H9 (cell line): ENCODE measurements at regions not wholly inside any gene's neighbourhood (a gene's known extent, or its start where the extent isn't known, plus 50 kb on each side); places are given as distances from the start of the nearest gene placed in this dataset.

Source experiments
- DNase-seq: peaks from one replicate; pipeline ENCODE4 v3.0.0-alpha.2; 2017
- H2AFZ ChIP-seq: one replicate; pipeline ENCODE4 v1.6.1; 2013; ENCODE audit warnings: mild to moderate bottlenecking, low read length, control low read depth, moderate library complexity
- H2AK5ac ChIP-seq: 2 replicates; pipeline ENCODE4 v1.6.1; 2013; ENCODE audit warnings: low read length, control low read depth, mixed read lengths; ENCODE audit not compliant: insufficient read length
- H2BK120ac ChIP-seq: one replicate; pipeline ENCODE4 v1.6.1; 2013; ENCODE audit warnings: low read depth, mild to moderate bottlenecking, low read length, control low read depth, inconsistent platforms; ENCODE audit not compliant: poor library complexity, severe bottlenecking
- H2BK12ac ChIP-seq: 2 replicates; pipeline ENCODE4 v1.6.1; 2013; ENCODE audit warnings: low read length, control low read depth, mixed read lengths, low read depth; ENCODE audit not compliant: insufficient read length
- H2BK15ac ChIP-seq: 2 replicates; pipeline ENCODE4 v1.6.1; 2013; ENCODE audit warnings: low read depth, low read length, control low read depth
- H2BK20ac ChIP-seq: one replicate; pipeline ENCODE4 v1.6.1; 2013; ENCODE audit warnings: low read depth, mild to moderate bottlenecking, low read length, control low read depth, inconsistent platforms; ENCODE audit not compliant: poor library complexity, severe bottlenecking
- H2BK5ac ChIP-seq: 2 replicates; pipeline ENCODE4 v1.6.1; 2013; ENCODE audit warnings: low read length, control low read depth, mixed read lengths; ENCODE audit not compliant: insufficient read length
- H3K14ac ChIP-seq: 2 replicates; pipeline ENCODE4 v1.6.1; 2013; ENCODE audit warnings: low read length, control low read depth; ENCODE audit not compliant: insufficient read depth
- H3K18ac ChIP-seq: 2 replicates; pipeline ENCODE4 v1.6.1; 2013; ENCODE audit warnings: low read depth, mild to moderate bottlenecking, mixed read lengths, low read length, control low read depth; ENCODE audit not compliant: insufficient read length
- H3K23ac ChIP-seq: 2 replicates; pipeline ENCODE4 v1.6.1; 2013; ENCODE audit warnings: low read length, control low read depth, mixed read lengths, low read depth; ENCODE audit not compliant: insufficient read length
- H3K23me2 ChIP-seq: 2 replicates; pipeline ENCODE4 v1.6.1; 2013; ENCODE audit warnings: low read depth, mild to moderate bottlenecking, mixed read lengths, low read length, control low read depth; ENCODE audit not compliant: insufficient read length, poor library complexity, severe bottlenecking
- H3K27ac ChIP-seq: 2 replicates; pipeline ENCODE4 v1.5.1; 2013; ENCODE audit warnings: low read length, control low read depth, mixed read lengths, low read depth; ENCODE audit not compliant: insufficient read length
- H3K27me3 ChIP-seq: 2 replicates; pipeline ENCODE4 v1.6.1; 2013; ENCODE audit warnings: low read length, control low read depth, inconsistent platforms; ENCODE audit not compliant: insufficient read depth
- H3K4ac ChIP-seq: 2 replicates; pipeline ENCODE4 v1.6.1; 2013; ENCODE audit warnings: low read depth, mild to moderate bottlenecking, control low read depth, inconsistent platforms, low read length, moderate library complexity
- H3K4me1 ChIP-seq: 2 replicates; pipeline ENCODE4 v1.6.1; 2013; ENCODE audit warnings: low read length, control low read depth, inconsistent platforms; ENCODE audit not compliant: insufficient read depth
- H3K4me2 ChIP-seq: 2 replicates; pipeline ENCODE4 v1.6.1; 2013; ENCODE audit warnings: low read length, control low read depth, mixed read lengths; ENCODE audit not compliant: insufficient read length, insufficient read depth
- H3K56ac ChIP-seq: 2 replicates; pipeline ENCODE4 v1.6.1; 2013; ENCODE audit warnings: low read depth, mild to moderate bottlenecking, mixed read lengths, low read length, control low read depth; ENCODE audit not compliant: insufficient read length
- H3K79me1 ChIP-seq: 2 replicates; pipeline ENCODE4 v1.6.1; 2013; ENCODE audit warnings: low read depth, mild to moderate bottlenecking, moderate library complexity, low read length, control low read depth, inconsistent platforms; ENCODE audit not compliant: insufficient read depth, poor library complexity, severe bottlenecking
- H3K79me2 ChIP-seq: 2 replicates; pipeline ENCODE4 v1.6.1; 2013; ENCODE audit warnings: low read length, control low read depth, inconsistent platforms; ENCODE audit not compliant: insufficient read depth
- H3K9ac ChIP-seq: 2 replicates; pipeline ENCODE4 v1.6.1; 2013; ENCODE audit warnings: low read length, control low read depth, mixed read lengths; ENCODE audit not compliant: insufficient read length; ENCODE audit errors: extremely low read depth
- H3K9me3 ChIP-seq: one replicate; pipeline ENCODE4 v1.6.1; 2013; ENCODE audit warnings: low read depth, low read length, inconsistent platforms; ENCODE audit not compliant: control insufficient read depth
- H3T11ph ChIP-seq: one replicate; pipeline ENCODE4 v1.6.1; 2013; ENCODE audit warnings: mild to moderate bottlenecking, low read length, control low read depth, inconsistent platforms
- H4K20me1 ChIP-seq: one replicate; pipeline ENCODE4 v1.6.1; 2013; ENCODE audit not compliant: control insufficient read depth, insufficient read length, insufficient read depth
- H4K5ac ChIP-seq: 2 replicates; pipeline ENCODE4 v1.6.1; 2013; ENCODE audit warnings: low read depth, mild to moderate bottlenecking, mixed read lengths, low read length, control low read depth; ENCODE audit not compliant: insufficient read length
- H4K8ac ChIP-seq: replicated peaks from 2 replicates; pipeline ENCODE4 v1.6.1; 2013; ENCODE audit warnings: low read length, control low read depth, mixed read lengths, low read depth; ENCODE audit not compliant: insufficient read length
- H4K91ac ChIP-seq: 2 replicates; pipeline ENCODE4 v1.6.1; 2013; ENCODE audit warnings: low read depth, mild to moderate bottlenecking, moderate library complexity, mixed read lengths, low read length, control low read depth; ENCODE audit not compliant: insufficient read length
- H3K27ac Mint-ChIP-seq, 3 experiments: 2 replicates in 2 of 3; 3 replicates in 1 of 3; pipeline ENCODE4 v1.8.0; 2020 to 2021; ENCODE audit warnings: mixed read lengths in 3 of 3, mild to moderate bottlenecking in 1 of 3, moderate library complexity in 1 of 3
- H3K27me3 Mint-ChIP-seq: 2 replicates; pipeline ENCODE4 v1.8.0; 2021; ENCODE audit warnings: low read depth, mild to moderate bottlenecking, moderate library complexity, mixed read lengths
- H3K36me3 Mint-ChIP-seq, 3 experiments: 2 replicates in 2 of 3; 3 replicates in 1 of 3; pipeline ENCODE4 v1.8.0; 2020 to 2021; ENCODE audit warnings: low read depth in 3 of 3, mixed read lengths in 3 of 3; ENCODE audit not compliant: insufficient read depth in 1 of 3
- H3K4me1 Mint-ChIP-seq, 2 experiments: 2 replicates each; pipeline ENCODE4 v1.8.0; 2020; ENCODE audit warnings: mixed read lengths in 2 of 2
- H3K4me3 Mint-ChIP-seq, 2 experiments: 2 replicates in 1 of 2; 3 replicates in 1 of 2; pipeline ENCODE4 v1.8.0; 2020 to 2021; ENCODE audit warnings: mild to moderate bottlenecking in 2 of 2, mixed read lengths in 2 of 2, moderate library complexity in 1 of 2
- H3K9me3 Mint-ChIP-seq, 2 experiments: 2 replicates in 1 of 2; 3 replicates in 1 of 2; pipeline ENCODE4 v1.8.0; 2020; ENCODE audit warnings: mild to moderate bottlenecking in 2 of 2, mixed read lengths in 2 of 2, moderate library complexity in 1 of 2
- WGBS: extraction: QIAGEN DNeasy Blood & Tissue Kit; methylation state at CpG from one replicate; pipeline ENCODE4 v1.1.7; 2013; ENCODE audit warnings: missing lambda C conversion rate, low lambda C conversion rate, mixed read lengths; ENCODE audit not compliant: insufficient read length; ENCODE audit errors: extremely low coverage; 5-methylcytosine and 5-hydroxymethylcytosine counted together
- TF ChIP-seq, protein P1 (sequence below): fragments of 200-600 bp; sonication (generic); conservative IDR thresholded peaks from 3 replicates; pipeline ENCODE4 v1.8.0; 2021; ENCODE audit warnings: antibody characterized with exemption, mild to moderate bottlenecking

DNA sequence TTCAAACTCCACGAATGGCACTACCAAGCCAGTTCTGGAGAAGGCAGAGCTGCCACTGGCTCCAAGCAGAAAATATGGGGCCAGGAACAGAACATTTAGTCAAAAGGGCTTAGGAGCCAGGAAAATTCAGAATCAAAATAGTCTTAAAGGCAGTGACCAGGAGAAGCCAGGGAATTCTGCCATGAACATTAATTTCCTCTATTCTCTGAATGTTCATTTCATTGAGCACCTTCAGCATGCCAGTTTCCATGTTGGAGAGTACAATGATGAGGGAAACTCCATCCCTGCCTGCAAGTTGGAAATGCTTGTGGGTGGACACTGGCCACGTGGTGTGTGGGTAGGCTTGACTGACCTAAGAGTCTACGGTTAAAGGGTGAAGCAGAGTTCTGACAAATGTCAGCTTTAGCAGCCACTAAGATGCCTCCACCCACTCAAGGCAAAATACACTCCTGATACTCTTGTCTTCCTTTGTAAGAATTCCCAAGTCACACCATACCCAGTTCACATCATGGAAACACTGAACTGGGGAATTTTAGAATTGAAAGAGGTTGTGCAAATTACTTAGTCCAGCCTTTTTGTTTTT is 190.1 kb upstream of the C1QTNF7 start:
- Histone ChIP-seq H2AFZ (no peak overlapping the region), H3T11ph (no peak overlapping the region), H4K5ac (no peak overlapping the region), H3K4me1 (0 out of 2 replicates have a peak, but pooled peaks cover 2% of the 10 kb centered on the region), H2BK5ac (no peak overlapping the region), H3K56ac (no peak overlapping the region), H2BK20ac (no peak overlapping the region), H2BK15ac (no peak overlapping the region), H3K18ac (no peak overlapping the region), H3K9ac (no peak overlapping the region), H3K9me3 (no peaks in the 10 kb centered on the region), H3K23me2 (no peaks in the 10 kb centered on the region), H3K27ac (no peak overlapping the region), H3K79me2 (no peaks in the 10 kb centered on the region), H3K79me1 (no peaks in the 10 kb centered on the region), H4K20me1 (no peaks in the 10 kb centered on the region), H3K4me2 (no peak overlapping the region), H2AK5ac (no peak overlapping the region), H3K14ac (no peak overlapping the region), H2BK12ac (no peak overlapping the region), H4K8ac (no peak overlapping the region), H3K4ac (no peak overlapping the region), H3K27me3 (no peaks in the 10 kb centered on the region), H4K91ac (no peak overlapping the region), H2BK120ac (no peak overlapping the region), H3K23ac (no peak overlapping the region)
- H3K4me3 Mint-ChIP-seq: no peak overlapping the region
- no peak overlapping the region for H3K27ac Mint-ChIP-seq
- no CpG with 5 or more reads among the region's 3 CpGs for WGBS
- peaks cover 12 to 15% of the 10 kb centered on the region in 2 experiments; a peak in 3 of 4 replicates for H3K4me1 Mint-ChIP-seq
- no peaks in the 10 kb centered on the region for H3K27me3 Mint-ChIP-seq
- DNase-seq: no peak
- H3K9me3 Mint-ChIP-seq: no peaks in the 10 kb centered on the region
- no peaks in the 10 kb centered on the region for H3K36me3 Mint-ChIP-seq
- TF ChIP-seq, protein P1, sequence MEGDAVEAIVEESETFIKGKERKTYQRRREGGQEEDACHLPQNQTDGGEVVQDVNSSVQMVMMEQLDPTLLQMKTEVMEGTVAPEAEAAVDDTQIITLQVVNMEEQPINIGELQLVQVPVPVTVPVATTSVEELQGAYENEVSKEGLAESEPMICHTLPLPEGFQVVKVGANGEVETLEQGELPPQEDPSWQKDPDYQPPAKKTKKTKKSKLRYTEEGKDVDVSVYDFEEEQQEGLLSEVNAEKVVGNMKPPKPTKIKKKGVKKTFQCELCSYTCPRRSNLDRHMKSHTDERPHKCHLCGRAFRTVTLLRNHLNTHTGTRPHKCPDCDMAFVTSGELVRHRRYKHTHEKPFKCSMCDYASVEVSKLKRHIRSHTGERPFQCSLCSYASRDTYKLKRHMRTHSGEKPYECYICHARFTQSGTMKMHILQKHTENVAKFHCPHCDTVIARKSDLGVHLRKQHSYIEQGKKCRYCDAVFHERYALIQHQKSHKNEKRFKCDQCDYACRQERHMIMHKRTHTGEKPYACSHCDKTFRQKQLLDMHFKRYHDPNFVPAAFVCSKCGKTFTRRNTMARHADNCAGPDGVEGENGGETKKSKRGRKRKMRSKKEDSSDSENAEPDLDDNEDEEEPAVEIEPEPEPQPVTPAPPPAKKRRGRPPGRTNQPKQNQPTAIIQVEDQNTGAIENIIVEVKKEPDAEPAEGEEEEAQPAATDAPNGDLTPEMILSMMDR: no peak
